Natural killer cell (primary cell): ENCODE measurements at regions not wholly inside any gene's neighbourhood (a gene's known extent, or its start where the extent isn't known, plus 50 kb on each side); places are given as distances from the start of the nearest gene placed in this dataset.

Source experiments
- ATAC-seq, 3 donors: fragments of 150-1000 bp in 2 of 3; fragments of 200-7000 bp in 1 of 3; cut with Tn5 transposase; 1 replicate in 1 of 3; 2 replicates in 2 of 3; pipeline ENCODE4 v1.10.0; 2021; ENCODE audit warnings: mild to moderate bottlenecking in 2 of 3, moderate library complexity in 2 of 3
- DNase-seq, 2 donors: peaks; one replicate each; pipeline versions ENCODE4 v3.0.0 to v3.0.0-alpha.2; 2013 to 2021; ENCODE audit warnings: mixed read lengths in 1 of 2
- H3K27ac ChIP-seq: one replicate; pipeline ENCODE4 v1.5.1; 2013; ENCODE audit warnings: mild to moderate bottlenecking, low read length
- H3K27me3 ChIP-seq: one replicate; pipeline ENCODE4 v1.6.1; 2013; ENCODE audit warnings: low read length; ENCODE audit not compliant: control insufficient read depth, insufficient read depth
- H3K36me3 ChIP-seq: one replicate; pipeline ENCODE4 v1.6.1; 2013; ENCODE audit warnings: low read length; ENCODE audit not compliant: control insufficient read depth, insufficient read depth
- H3K4me1 ChIP-seq: one replicate; pipeline ENCODE4 v1.6.1; 2013; ENCODE audit warnings: low read length; ENCODE audit not compliant: control insufficient read depth, insufficient read depth
- H3K4me3 ChIP-seq: one replicate; pipeline ENCODE4 v1.5.1; 2013; ENCODE audit warnings: low read length
- H3K9me3 ChIP-seq: one replicate; pipeline ENCODE4 v1.6.1; 2013; ENCODE audit warnings: low read length; ENCODE audit not compliant: control insufficient read depth, insufficient read depth
- H3K27ac Mint-ChIP-seq, 2 donors: one replicate each; pipeline ENCODE4 v1.8.0; 2022; ENCODE audit warnings: mild to moderate bottlenecking in 2 of 2, mixed read lengths in 2 of 2, moderate library complexity in 1 of 2
- H3K27me3 Mint-ChIP-seq, 2 donors: one replicate each; pipeline ENCODE4 v1.8.0; 2022; ENCODE audit warnings: low read depth in 2 of 2, mixed read lengths in 2 of 2
- H3K36me3 Mint-ChIP-seq: one replicate; pipeline ENCODE4 v1.8.0; 2022; ENCODE audit warnings: mixed read lengths
- H3K4me1 Mint-ChIP-seq, 2 donors: one replicate each; pipeline ENCODE4 v1.8.0; 2022; ENCODE audit warnings: mixed read lengths in 2 of 2
- H3K4me3 Mint-ChIP-seq: one replicate; pipeline ENCODE4 v1.8.0; 2022; ENCODE audit warnings: mild to moderate bottlenecking, moderate library complexity, mixed read lengths
- H3K9me3 Mint-ChIP-seq, 2 donors: one replicate each; pipeline ENCODE4 v1.8.0; 2022; ENCODE audit warnings: mixed read lengths in 2 of 2
- WGBS: methylation state at CpG from one replicate; pipeline ENCODE4 v1.1.7; 2013; ENCODE audit warnings: missing lambda C conversion rate; ENCODE audit not compliant: insufficient coverage; 5-methylcytosine and 5-hydroxymethylcytosine counted together
- intact Hi-C: fragments of 100-400 bp; cut with micrococcal nuclease; formaldehyde crosslinking; loops from one replicate; pipeline ENCODE4 v1.14.2; 2022
- TF ChIP-seq, protein P1 (sequence below): fragments of 200-600 bp; IDR thresholded peaks from one replicate; pipeline ENCODE4 v1.8.0; 2022; ENCODE audit warnings: antibody characterized with exemption

DNA sequence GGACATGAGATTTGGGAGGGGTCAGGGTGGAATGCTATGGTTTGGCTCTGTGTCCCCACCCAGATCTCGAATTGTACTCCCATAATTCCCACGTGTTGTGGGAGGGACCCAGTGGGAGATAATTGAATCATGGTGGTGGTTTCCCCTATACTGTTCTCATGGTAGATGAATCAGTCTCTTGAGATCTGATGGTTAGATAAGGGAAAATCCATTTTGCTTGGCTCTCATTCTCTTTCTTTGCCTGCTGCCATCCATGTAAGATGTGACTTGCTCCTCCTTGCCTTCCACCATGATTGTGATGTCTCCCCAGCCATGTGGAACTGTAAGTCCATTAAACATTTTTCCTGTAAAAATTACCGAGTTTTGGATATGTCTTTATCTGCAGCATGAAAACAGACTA, 80.9 kb upstream of the GALNT5 start:
- H3K27ac Mint-ChIP-seq: no peak overlapping the region
- no peaks in the 10 kb centered on the region for H3K4me1 ChIP-seq
- WGBS: 75% methylated on average over 2 of the region's 3 CpGs
- no peaks in the 10 kb centered on the region for H3K27me3 ChIP-seq
- intact Hi-C loops: no loop called here
- no peak overlapping the region for H3K4me3 Mint-ChIP-seq
- TF ChIP-seq, protein P1, sequence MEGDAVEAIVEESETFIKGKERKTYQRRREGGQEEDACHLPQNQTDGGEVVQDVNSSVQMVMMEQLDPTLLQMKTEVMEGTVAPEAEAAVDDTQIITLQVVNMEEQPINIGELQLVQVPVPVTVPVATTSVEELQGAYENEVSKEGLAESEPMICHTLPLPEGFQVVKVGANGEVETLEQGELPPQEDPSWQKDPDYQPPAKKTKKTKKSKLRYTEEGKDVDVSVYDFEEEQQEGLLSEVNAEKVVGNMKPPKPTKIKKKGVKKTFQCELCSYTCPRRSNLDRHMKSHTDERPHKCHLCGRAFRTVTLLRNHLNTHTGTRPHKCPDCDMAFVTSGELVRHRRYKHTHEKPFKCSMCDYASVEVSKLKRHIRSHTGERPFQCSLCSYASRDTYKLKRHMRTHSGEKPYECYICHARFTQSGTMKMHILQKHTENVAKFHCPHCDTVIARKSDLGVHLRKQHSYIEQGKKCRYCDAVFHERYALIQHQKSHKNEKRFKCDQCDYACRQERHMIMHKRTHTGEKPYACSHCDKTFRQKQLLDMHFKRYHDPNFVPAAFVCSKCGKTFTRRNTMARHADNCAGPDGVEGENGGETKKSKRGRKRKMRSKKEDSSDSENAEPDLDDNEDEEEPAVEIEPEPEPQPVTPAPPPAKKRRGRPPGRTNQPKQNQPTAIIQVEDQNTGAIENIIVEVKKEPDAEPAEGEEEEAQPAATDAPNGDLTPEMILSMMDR: no peak
- H3K4me1 Mint-ChIP-seq: no peaks in the 10 kb centered on the region
- H3K36me3 Mint-ChIP-seq: no peaks in the 10 kb centered on the region
- peaks cover 0 to 2% of the 10 kb centered on the region in 2 donors for H3K9me3 Mint-ChIP-seq
- H3K36me3 ChIP-seq: no peaks in the 10 kb centered on the region
- no peaks in the 10 kb centered on the region for H3K27me3 Mint-ChIP-seq
- DNase-seq: no peak
- H3K4me3 ChIP-seq: no peak overlapping the region
- no peak overlapping the region for H3K27ac ChIP-seq
- H3K9me3 ChIP-seq: no peaks in the 10 kb centered on the region
- no peak for ATAC-seq

DNA sequence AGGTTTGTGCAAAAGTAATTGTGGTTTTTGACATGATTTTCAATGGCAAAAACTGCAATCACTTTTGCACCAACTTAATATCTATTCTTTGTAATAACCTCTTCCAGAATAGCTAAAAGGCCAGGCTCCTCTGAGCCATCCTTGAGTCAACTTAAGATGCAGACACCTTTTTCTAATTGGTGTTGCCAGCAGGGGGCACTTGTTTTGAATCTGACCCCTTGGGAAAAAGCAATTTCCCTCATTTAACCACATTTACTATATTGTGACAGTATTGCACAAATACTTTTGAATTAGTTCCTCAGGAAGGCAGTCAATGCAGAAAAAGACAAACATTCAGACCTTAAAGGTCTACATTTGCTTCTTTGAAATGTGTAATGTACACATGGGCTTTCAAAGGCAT, 78.6 kb upstream of the GALNT5 start:
- Mint-ChIP-seq H3K36me3 (no peaks in the 10 kb centered on the region), H3K9me3 (peaks cover 0 to 2% of the 10 kb centered on the region in 2 donors), H3K27ac (no peak overlapping the region), H3K27me3 (no peaks in the 10 kb centered on the region), H3K4me1 (peaks cover 0 to 5% of the 10 kb centered on the region in 2 donors), H3K4me3 (no peak overlapping the region)
- H3K9me3 ChIP-seq: no peaks in the 10 kb centered on the region
- no peak overlapping the region for H3K4me3 ChIP-seq
- ATAC-seq (no peak), DNase-seq (no peak)
- no peaks in the 10 kb centered on the region for H3K4me1 ChIP-seq
- TF ChIP-seq, protein P1: no peak
- H3K36me3 ChIP-seq: no peaks in the 10 kb centered on the region
- H3K27ac ChIP-seq: no peak overlapping the region
- no peaks in the 10 kb centered on the region for H3K27me3 ChIP-seq
- intact Hi-C loops: no loop called here

DNA sequence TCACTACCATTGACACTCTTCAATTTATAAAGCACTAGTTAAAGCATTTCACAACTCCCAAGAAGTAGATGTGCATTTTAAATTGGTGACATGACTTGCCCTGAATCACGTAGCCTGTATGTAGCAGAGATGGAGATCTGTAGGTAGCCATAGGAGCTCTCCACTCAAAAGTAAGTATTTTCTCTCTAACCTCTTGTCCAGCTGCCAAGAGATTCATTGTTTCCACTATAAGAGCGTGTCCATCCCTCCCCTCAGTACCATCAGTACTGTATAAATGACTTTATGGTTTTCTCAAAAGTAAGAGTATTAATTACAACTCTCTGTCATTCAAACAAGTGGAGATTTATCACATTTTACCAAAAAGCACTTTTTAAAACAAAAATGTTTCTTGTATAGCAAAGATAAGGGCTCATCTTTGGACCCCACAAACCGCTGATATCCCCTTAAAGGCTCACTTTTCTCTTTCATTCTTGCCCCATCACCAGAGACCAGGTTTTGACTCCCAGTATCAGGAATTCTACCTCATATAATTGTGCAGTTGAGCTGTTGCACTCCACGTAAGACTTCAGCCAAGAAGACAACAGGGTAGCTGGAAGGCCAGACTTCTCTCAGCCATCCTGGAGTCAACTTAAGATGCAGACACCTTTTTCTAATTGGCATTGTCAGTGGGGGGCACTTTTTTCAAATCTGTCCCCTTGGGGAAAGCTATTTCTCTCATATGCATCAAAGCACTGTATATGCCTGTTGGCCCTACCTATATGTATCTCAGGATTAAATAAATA, 78.0 kb upstream of the GALNT5 start:
- H3K27ac Mint-ChIP-seq: no peak overlapping the region
- H3K27me3 ChIP-seq: no peaks in the 10 kb centered on the region
- intact Hi-C loops: no loop called here
- TF ChIP-seq, protein P1: no peak
- H3K4me1 Mint-ChIP-seq: peaks cover 0 to 5% of the 10 kb centered on the region in 2 donors
- no peak overlapping the region for H3K27ac ChIP-seq
- no peaks in the 10 kb centered on the region for H3K4me1 ChIP-seq
- no peaks in the 10 kb centered on the region for H3K36me3 ChIP-seq
- DNase-seq (no peak), ATAC-seq (no peak)
- H3K36me3 Mint-ChIP-seq: no peaks in the 10 kb centered on the region
- whole genome bisulfite sequencing: 81% methylated on average over 2 of the region's 4 CpGs
- H3K4me3 Mint-ChIP-seq: no peak overlapping the region
- H3K4me3 ChIP-seq: no peak overlapping the region
- H3K27me3 Mint-ChIP-seq: no peaks in the 10 kb centered on the region
- no peaks in the 10 kb centered on the region for H3K9me3 ChIP-seq
- peaks cover 0 to 2% of the 10 kb centered on the region in 2 donors for H3K9me3 Mint-ChIP-seq

DNA sequence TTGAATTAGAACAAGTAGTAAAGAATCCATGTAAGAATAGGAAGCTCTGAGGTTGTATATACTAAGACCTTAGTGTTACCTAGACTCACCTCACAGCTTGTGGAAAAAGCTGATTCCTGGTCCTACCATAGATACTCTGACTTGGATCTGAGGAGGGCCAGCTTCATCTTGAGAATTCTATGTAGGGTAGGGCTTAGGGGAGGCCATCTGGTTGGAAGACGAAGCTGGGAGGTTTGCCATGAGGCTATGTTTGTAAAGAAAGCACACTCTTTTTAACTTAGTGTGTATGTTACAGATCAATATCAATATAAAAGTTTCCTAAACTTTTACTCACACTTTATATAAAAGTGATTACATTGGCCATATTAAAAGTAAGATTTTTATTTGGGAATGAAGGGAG, 77.1 kb upstream of the GALNT5 start:
- Histone ChIP-seq H3K4me3 (no peak overlapping the region), H3K27ac (no peak overlapping the region), H3K9me3 (no peaks in the 10 kb centered on the region), H3K4me1 (no peaks in the 10 kb centered on the region), H3K36me3 (no peaks in the 10 kb centered on the region), H3K27me3 (no peaks in the 10 kb centered on the region)
- Mint-ChIP-seq H3K27ac (no peak overlapping the region), H3K9me3 (peaks cover 0 to 2% of the 10 kb centered on the region in 2 donors), H3K4me1 (peaks cover 0 to 5% of the 10 kb centered on the region in 2 donors), H3K27me3 (no peaks in the 10 kb centered on the region), H3K4me3 (no peak overlapping the region), H3K36me3 (no peaks in the 10 kb centered on the region)
- no peak for DNase-seq
- intact Hi-C loops: no loop called here
- ATAC-seq: no peak
- TF ChIP-seq, protein P1: no peak
- WGBS: no CpG with 5 or more reads among the region's 1 CpG
